Stimulated activated CD4-positive, alpha-beta T cell treated with anti-CD3 and anti-CD28 coated beads, Interleukin-4, amount 100 ng/mL, for 4 hours (primary cell): ENCODE measurements at regions not wholly inside any gene's neighbourhood (a gene's known extent, or its start where the extent isn't known, plus 50 kb on each side); places are given as distances from the start of the nearest gene placed in this dataset.
"Not testable (repeated sequence)": the region's sequence is repeated elsewhere in the genome, so short reads cannot be mapped to it uniquely, and the experiment has no call there.

Source experiments
- DNase-seq, 2 experiments: peaks; one replicate each; pipeline ENCODE4 v3.0.0-alpha.2; 2020

DNA sequence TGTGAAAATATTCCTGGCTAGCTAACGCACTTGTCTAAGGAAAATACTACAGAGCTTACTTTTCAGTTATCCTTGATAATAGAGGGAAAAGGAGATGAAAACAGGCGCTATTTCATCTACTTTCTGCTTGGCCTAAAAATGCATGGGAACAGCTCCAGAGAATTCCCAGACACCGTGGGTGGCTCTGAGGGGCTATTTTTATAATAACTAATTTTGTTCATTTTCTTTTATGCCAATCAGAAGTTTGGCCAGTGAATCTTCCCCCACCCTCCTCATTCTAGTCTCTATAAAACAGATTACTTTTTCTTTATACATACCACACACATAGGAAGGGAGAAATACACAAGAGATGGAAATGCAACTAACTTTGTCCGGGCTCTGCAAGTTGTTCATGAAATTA, 322.9 kb downstream of the SETD4 start:
- DNase-seq, result no peak

DNA sequence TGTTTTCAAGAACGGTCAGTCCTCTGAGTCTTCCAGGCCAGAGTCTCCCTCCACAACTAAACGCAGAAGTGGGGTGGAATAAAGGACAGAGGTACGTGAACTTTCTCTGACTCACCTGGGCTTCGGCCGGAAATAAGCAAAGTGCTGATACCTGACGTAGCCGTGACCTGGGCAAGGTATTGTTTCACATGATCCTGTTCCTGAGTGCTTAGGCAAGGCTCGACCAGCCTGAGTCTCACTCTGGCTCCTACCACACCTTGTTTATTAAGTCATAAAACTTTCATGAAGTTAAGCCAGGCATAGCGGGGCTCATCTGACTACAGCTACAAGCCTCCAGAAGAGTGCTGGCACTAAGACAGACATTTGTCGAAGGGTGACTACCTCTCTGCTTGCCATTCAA, 327.5 kb downstream of the SETD4 start:
- no peak for DNase-seq

DNA sequence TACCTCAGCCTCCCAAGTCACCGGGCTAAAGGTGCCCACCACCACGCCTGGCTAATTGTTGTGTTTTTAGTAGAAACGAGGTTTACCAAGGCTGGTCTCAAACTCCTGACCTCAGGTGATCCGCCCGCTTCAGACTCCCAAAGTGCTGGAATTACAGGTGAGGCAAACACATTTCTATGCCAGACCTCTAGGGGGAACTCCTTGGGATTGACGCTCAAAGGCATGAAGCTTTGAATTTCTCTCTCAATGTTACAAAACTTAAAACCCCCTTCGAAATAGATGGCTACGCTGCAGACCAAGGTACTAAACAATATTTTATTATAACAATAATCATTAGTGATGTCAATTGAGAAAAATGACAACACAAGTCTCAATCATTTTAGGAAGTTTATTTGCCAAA, 330.0 kb downstream of the SETD4 start:
- DNase-seq, result no peak

DNA sequence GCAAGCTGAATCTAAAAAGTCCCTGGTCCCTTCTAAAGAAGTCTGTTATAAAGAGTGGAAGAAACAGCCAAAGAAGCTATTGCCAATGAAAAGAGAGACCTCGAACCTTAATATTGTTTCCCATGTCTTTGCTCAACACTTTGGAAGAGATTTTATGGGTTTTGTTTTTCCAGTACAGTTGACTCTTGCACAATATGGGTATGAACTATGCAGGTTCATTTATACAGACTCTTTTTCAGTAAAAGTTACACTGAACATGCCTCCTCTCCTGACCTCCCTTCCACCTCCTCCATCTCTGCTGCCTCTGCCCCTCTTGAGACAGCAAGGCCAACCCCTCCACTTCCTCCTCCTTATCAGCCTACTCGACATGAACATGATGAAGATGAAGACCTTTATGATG, 332.5 kb downstream of the SETD4 start:
- no peak for DNase-seq

DNA sequence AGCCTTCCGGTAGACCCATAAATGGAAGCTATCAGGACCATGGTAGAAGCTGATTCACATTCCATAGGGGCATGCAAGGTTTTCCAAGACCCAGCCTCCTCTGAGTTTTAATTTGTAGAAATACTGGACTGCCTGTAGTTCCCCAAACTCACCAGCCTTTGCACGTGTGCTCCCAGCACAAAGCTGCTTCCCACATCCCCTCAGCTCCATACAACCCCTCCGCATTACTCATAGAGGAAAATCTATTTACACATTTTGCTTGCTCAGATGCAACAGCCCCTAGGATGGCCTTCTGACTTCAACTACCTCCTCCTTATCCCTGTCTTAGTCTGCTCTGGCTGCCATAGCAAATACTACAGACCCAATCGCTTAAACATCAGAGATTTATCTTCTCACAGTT, 336.2 kb downstream of the SETD4 start:
- no peak for DNase-seq

DNA sequence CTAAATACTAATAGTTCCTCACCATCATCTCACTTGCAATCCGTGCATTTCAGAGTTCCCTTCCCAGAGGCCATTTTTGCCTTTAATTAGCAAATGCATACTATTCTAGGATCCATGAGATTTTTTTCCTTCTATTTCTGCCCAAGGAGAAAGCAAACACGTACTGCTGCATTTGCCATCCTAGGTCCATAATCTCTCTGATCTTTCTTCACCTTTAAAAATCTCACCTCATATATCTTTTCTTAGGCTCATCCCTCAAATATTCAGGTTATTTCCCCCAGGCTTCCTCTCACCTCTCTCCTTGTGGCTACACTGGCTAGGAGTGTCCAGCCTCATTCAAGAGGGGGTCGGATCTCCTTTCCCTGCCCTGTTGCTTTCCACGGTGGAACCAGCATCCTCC, 338.6 kb downstream of the SETD4 start:
- no peak for DNase-seq

DNA sequence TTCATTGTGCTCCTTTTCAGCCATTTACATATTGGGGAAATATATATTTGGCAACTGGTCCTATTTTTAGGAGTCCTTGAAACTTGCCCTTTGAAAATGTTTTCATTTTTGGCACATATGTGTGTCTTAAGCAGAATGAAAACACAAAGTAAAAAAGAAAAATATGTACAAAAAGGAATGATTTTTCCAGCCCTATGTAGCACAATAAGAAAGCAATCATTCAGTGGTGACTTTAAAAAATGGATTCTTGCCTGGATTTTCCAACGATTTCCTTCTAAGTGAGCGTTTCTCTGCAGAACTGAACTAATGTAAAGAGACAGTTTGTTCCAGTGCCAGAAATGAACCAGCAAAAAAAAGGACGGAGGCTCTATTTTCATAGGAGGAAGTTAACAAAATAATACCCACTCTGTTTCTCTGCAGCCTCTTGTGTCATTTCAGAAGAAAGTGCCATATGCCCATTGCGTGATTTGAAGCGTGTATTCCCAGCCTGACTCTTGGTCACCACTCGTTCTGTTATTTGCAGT, 340.1 kb downstream of the SETD4 start:
- DNase-seq, result no peak

DNA sequence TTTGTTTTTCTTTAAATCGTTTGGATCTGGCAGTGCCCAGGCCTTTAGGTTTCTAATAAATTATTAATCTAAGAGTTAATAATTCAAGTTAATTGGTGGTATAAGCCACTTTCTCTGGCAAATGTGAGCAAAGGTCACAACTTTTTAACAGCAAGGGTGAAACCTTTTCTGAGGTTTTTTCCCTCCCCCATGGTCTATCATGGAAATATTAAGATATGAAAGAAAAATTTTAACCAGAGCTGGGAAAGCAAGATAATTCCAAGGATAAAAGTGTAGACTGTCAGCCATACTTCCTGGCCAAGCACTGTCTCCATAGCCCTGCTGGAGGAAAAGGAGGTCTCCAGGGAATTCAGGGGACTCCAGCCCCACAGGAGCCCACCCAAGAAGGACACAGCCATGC, 341.2 kb downstream of the SETD4 start:
- DNase-seq, result no peak

DNA sequence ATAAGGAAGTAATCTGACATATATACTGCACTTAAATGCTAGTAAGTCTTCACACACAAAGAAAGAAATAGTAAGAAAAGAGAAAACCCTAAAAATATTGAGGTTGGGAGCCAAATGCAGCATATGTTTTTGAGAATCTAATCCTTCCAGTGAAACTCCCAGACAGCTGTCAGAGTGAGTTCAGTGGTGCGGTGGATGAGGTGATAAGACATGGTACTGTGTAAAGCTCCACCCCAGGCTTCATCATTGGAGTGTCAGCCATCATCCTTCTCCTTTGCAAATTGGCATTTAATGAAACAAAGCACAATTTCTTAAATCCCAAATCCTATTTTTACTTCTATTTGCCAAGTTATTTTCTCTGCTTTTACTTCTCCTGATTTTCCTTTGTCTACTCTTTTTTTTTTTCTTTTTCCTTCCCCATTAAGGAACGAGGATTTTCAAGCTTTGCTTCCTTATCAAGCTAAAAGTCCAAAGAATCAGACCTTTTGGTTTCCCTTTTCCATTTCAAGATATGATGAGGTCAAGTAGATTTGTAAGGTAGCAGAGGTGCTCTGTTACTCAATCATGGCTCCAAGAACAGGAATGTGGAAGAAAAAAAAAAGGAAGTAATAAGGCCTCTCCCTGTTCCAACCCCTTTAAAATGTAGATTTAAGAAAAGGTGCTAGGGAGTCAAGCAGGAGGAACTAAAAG, 343.3 kb downstream of the SETD4 start:
- no peak for DNase-seq

DNA sequence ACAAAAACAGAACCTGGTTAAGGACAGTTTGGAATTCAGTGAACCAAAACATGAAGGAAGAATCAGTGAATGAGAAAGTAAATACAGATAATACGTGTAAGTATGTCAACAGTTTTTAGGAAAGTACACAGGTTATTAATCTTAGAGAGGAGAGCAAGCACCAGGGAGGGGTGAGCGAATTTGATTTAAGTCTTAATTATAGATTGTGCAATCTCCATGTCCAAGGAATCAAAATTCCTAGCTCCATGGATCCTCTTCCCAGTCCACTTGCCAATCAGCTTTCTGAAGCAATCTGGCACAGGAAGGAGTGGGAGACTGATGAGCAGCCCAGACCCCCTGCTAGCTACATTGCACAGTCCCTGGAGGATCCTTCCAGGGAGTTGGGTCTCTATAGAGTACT, 346.4 kb downstream of the SETD4 start:
- DNase-seq, result no peak

DNA sequence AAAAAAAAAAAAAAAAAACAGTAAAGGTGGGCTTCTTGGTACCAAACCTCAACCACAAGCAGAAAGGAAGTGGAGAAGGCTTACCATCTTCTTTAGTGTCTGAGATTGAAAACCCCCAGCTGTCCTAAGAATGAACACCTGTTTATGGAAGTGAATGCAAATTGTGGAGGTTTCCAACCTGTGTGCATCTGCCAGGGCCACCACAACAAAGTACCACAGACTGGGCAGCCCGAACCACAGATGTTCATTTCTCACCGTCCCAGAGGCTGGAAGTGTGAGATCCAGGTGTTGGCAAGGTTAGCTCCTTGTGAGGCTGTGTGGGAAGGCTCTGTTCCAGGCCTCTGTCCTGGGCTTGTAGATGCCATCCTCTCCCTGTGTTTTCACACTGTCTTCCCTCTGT, 348.7 kb downstream of the SETD4 start:
- DNase-seq, result no peak

DNA sequence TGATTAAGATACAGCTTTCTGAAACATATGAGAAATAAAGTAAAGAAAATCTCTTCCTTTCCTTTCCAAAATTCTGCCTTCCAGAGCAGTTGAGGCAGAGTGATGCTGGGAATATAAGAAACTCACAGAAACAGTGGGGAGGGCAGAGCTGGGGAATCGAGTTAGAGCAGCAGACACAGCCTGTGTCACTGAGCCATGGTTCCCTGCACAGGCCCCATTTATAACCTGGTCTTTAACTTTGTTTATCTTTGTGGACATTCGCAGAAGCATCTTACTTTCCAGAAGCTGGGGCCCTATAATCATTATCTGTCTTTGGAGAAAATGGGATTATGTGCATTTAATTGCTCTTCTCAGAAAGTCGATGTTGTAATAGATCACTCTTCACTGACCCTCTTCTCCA, 349.1 kb downstream of the SETD4 start:
- DNase-seq, result no peak

DNA sequence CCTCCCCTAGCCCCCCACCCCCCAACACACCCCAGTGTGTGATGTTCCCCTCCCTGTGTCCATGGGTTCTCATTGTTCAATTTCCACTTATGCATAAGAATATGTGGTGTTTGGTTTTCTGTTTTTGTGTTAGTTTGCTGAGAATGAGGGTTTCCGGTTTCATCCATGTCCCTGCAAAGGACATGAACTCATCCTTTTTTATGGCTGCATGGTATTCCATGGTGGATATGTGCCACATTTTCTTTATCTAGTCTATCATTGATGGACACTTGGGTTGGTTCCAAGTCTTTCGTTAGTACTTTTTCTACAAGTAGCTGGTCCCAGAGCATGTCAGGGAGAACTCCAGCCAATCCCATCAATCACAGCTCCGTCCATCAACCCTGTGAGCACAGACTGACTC, 350.3 kb downstream of the SETD4 start:
- not testable (repeated sequence) for DNase-seq

DNA sequence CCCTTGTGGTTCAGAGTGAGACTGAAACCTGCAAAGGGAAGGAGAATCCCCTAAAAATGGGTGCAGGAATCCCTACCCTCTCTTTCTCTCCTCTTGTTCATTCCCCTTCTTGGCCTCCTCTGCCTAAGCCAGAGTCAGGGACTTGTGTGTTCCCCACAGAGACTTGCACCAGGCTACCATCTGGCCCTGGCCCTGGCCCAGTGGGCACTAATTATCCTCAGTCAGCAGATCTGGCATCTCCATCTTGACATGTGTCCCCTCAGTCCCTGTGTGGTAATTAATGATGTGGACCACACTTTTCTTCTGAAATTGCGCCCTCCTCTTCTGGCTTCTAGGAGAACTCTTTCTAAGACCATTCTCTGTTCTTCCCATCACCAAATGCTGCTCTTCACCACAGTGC, 354.4 kb downstream of the SETD4 start:
- no peak for DNase-seq

DNA sequence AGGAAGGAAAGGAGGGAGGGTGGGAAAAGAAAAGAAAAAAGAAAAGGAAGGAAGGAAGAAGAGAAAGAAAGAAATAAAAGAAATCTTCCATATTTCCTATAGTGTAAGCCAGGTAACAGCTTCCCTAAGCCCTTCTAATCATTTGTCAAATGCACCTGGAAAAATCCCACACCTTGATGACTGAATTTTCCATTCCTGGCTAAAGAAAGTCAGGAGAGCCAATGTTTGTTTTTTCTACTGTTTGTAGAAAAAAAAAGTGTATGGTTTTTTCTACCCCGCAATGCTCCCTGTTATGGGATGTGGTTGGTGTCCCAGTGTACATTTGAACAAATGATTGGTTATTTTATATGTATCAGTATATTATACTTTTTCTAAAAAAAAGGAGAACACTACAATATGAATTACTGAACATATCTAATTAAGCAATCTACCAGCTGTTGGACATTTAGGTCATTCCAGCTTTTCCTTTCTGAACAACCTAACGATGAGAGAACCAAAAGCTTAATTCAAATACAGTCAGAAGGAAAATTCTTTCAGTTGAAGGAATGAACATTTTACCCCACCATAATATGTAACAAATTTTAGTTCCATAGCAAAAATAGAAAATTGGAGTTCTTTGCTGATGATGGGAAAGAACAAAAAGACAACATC, 355.0 kb downstream of the SETD4 start:
- no peak for DNase-seq

DNA sequence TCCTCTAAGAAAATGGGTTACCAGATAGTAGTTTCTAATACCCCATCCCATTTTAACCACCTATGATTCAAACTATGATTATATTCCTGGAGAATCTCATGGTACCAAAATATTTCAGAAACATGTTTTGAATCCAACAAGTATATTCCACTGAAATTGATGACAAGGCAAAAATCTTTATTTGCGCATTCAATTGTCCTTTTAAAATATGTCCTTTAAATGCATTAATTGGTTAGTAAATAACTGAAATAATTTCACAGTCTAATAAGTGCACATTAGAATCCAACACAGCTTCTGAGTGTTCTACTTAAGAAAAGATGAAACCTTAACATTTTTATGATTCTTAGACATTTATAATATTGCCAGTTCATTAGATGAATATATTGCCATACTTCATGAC, 356.6 kb downstream of the SETD4 start:
- no peak for DNase-seq

DNA sequence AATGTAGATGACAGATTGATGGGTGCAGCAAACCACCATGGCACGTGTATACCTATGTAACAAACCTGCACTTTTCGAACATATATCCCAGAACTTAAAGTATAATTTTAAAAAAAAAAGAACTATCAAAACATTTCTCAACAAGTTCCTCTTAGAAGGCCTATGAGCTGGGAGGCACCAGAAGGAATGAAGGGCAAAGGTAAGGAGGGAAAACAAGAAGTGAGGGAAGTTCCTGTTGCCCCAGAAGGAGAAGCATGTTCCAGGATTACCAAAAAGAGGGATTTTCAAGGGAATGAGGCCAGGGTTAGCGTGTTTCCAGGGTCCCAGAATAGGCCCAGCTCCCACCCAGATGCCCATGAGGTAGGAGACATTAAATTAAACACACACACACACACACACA, 361.0 kb downstream of the SETD4 start:
- DNase-seq, result no peak

DNA sequence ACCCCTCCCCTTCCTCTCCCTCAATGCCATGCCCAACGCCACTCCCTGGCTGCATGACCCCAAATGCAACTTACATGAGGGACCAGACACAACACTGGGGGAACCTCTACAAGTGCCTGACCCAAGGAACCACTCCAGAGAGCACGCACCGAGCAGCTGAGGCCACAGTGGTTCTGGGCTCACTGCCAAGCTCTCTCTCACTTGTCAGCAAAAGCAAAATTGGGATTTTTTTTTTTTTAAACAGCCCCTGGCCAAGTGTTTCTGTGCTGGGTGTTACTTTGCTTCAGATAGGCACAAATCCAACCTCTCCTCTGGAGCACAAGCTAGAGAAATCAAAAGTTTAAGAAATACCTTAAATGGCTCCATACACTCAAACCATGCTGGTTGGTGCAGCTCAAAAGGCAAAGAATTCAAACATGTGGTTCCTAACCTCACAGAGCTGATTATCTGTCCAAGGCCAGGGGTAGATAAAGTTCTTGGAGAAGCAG, 363.0 kb downstream of the SETD4 start:
- no peak for DNase-seq

DNA sequence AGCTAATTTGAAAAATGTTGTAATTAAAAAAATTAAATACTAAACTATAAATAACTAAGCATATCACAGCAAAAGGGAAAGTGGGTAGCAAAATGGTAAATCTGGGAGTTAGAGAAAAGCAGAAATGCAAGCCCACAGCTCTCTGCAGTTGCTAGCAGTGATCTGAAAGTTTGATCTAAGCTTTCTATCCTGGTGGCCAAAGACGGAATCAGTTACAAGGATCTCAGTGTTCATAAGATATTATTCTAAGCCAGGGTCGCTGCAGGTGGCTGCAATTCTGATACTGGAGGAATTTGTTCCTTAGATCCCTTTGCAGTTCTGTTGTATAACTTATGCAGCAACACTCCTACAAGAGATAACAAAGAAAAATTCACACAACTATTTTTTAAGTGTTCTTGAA, 363.7 kb downstream of the SETD4 start:
- no peak for DNase-seq

DNA sequence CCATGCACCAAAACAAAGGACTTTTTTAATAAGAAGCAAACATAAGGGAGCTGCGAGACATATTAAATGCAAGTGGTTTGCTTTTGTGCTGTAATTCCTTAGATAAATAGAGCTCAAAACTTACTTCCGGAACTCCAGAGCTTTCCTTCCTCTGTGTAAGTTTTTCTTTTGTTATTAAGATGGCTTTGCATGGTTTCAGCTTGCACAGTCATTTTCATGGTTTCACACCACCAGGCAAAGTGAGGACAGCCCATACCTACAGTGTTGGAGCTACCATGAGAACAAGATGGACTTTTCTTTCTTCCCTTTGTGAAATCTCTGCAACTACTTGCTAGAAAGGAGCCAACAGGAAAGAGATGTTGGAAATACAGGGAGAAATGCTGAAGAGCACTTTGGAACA, 368.0 kb downstream of the SETD4 start:
- DNase-seq, result no peak

DNA sequence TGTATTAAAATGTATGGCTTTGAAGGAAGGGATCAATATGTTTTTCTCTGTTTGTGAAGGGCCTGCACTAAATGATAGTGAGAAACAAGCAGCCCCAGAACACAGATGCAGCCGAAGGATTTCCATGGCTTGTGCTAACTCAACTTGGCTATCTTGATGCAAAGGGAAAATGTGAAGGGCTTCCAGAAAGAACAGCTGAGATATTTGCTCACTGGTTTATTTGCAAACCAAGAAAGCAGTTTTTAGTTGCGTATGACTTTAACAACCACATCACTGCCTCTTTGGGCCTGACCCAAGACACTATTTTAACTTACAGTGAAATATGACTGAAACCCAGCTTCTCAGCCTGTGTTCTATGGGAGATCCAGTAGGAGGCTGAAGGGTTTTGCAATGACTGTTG, 369.9 kb downstream of the SETD4 start:
- DNase-seq, result no peak

DNA sequence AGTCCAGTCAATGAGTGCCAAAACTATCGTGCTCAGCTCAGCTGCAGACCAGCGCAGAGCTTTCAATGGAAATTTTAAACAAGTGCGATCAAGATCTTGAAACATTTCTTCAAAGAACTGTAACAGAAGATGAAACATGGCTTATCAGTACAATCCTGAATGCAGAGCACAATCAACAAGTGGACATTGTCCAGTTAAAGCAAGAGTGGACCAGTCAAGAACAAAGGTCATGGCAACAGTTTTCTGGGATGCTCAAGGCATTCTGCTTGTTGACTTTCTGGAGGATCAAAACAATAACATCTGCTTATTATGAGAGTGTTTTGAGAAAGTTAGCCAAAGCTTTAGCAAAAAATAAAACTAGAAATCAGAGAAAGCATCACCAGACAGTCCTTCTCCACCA, 374.2 kb downstream of the SETD4 start:
- no peak for DNase-seq

DNA sequence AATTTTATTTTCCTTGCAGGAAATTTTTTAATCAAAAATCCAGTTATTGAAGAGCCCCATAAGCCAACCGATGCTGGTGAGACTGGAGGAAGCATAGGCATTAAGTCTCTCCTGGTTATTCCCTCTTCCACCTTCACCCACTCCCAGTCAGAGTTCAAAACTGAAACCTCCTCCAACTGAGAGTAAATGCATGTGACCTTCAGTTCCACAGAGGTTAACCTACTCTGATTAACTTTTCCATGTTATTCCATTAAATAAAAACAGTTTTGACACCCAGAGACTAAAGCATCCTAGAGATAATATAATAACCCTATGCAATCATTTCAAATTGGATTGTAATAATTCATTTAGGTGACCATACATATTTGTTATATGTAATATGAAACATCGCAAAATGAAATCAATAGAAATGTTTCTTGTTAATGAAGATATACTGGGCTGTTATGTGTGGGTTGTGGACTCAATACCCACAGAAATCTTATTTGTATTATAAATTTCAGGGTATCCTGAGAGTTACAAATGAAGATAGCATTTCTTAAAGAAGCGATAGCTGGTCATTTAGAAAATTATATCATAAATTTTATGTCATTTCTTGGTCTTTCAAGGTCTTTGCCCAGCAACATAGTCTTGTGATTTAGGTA, 376.5 kb downstream of the SETD4 start:
- no peak for DNase-seq

DNA sequence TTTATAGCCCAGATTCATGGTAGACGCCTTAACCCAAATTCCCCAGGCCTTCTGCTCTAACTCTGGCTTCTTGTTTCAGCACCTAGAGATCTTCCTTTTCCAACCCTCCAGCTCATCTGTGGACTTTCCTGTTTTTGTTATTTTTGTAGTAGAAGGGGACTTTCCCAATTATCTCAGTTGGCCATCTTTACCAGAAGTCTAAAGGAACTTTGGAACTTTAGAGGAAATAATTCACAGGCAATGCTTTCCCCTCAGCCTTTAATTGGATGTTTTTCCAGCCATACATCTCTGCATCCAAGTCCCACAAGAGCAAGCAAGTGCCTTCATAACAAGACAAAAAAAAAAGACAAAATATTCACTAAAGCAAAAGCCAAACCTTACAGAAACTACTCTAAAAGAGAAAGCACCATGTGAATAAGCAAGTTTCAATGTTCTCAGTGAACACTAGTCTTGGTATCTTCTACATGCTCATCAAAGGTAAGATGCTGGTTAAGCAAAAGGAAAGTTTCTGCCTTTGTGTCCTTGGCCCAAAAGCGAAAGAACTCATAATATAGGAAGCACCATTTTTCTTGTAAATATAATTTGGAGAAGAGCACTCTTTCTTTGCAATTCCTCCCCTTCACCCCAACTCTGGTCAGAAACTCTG, 377.3 kb downstream of the SETD4 start:
- no peak for DNase-seq
